OCI-LY7 (cell line): ENCODE measurements at regions not wholly inside any gene's neighbourhood (a gene's known extent, or its start where the extent isn't known, plus 50 kb on each side); places are given as distances from the start of the nearest gene placed in this dataset.

Experiments used
- BruUV-seq: library from RNA; stranded (reverse); fragments of 400-500 nt; replicated peaks from 2 replicates; lab custom pipeline; 2021; lab: Mats Ljungman, UMichigan
- CTCF ChIA-PET: fragments of 300-600 bp; sonication (Branson Sonifier 250); formaldehyde crosslinking; loops from one replicate; lab custom pipeline; 2022; ENCODE audit warnings: antibody characterized with exemption; ENCODE audit not compliant: unreplicated experiment; lab: Charles Lee
- POLR2A ChIA-PET: fragments of 300-600 bp; sonication (Branson Sonifier 250); formaldehyde crosslinking; loops from one replicate; lab custom pipeline; 2022; ENCODE audit warnings: antibody characterized with exemption; lab: Charles Lee
- DNase-seq: peaks from one replicate; pipeline ENCODE4 v3.0.0-alpha.2; 2015; ENCODE audit warnings: low spot score
- H2AFZ ChIP-seq: fragments of 200-600 bp; sonication (generic), shearing (Covaris generic); 2 replicates; pipeline ENCODE4 v1.6.1; 2014; ENCODE audit warnings: mild to moderate bottlenecking, antibody characterized with exemption, low read length, moderate library complexity
- H3K27ac ChIP-seq: fragments of 200-600 bp; sonication (generic); 2 replicates; pipeline ENCODE4 v1.5.1; 2014; ENCODE audit warnings: mixed run types, low read depth, mild to moderate bottlenecking, moderate library complexity, low read length, inconsistent platforms; ENCODE audit not compliant: poor library complexity, severe bottlenecking
- H3K36me3 ChIP-seq: fragments of 200-600 bp; sonication (generic); 2 replicates; pipeline ENCODE4 v1.6.1; 2014; ENCODE audit warnings: mild to moderate bottlenecking, antibody characterized with exemption, low read length, moderate library complexity, mixed read lengths; ENCODE audit not compliant: insufficient read depth
- H3K4me1 ChIP-seq: fragments of 200-600 bp; sonication (generic); 2 replicates; pipeline ENCODE4 v1.5.1; 2014; ENCODE audit warnings: mild to moderate bottlenecking, low read length; ENCODE audit not compliant: insufficient read depth, poor library complexity, severe bottlenecking
- H3K4me2 ChIP-seq: fragments of 200-600 bp; sonication (generic); 2 replicates; pipeline ENCODE4 v1.6.1; 2014; ENCODE audit warnings: mild to moderate bottlenecking, low read length
- H3K4me3 ChIP-seq: fragments of 200-600 bp; sonication (generic); 2 replicates; pipeline ENCODE4 v1.5.1; 2014; ENCODE audit warnings: mild to moderate bottlenecking, low read depth, low read length; ENCODE audit not compliant: poor library complexity, severe bottlenecking
- H3K79me2 ChIP-seq: fragments of 200-600 bp; sonication (generic); 2 replicates; pipeline ENCODE4 v1.6.1; 2016; ENCODE audit warnings: low read depth, mild to moderate bottlenecking, low read length, moderate library complexity, mixed read lengths; ENCODE audit not compliant: insufficient read depth
- H3K9me2 ChIP-seq: fragments of 200-600 bp; sonication (generic); 2 replicates; pipeline ENCODE4 v1.6.1; 2016; ENCODE audit warnings: mild to moderate bottlenecking, low read length, mixed read lengths; ENCODE audit not compliant: insufficient read depth
- H3K9me3 ChIP-seq: fragments of 200-600 bp; sonication (generic); 2 replicates; pipeline ENCODE4 v1.6.1; 2014; ENCODE audit warnings: mild to moderate bottlenecking, mixed run types, low read length, mixed read lengths
- H4K20me1 ChIP-seq: fragments of 200-600 bp; sonication (generic); 2 replicates; pipeline ENCODE4 v1.6.1; 2014; ENCODE audit warnings: mild to moderate bottlenecking, antibody characterized with exemption, low read length, moderate library complexity, mixed read lengths; ENCODE audit not compliant: insufficient read depth
- EZH2phosphoT487 ChIP-seq: fragments of 200-600 bp; sonication (generic); IDR thresholded peaks from 2 replicates; pipeline ENCODE4 v1.6.1; 2018; ENCODE audit warnings: low read depth, borderline replicate concordance, mild to moderate bottlenecking, mixed run types, antibody characterized with exemption, low read length, moderate library complexity, mixed read lengths
- intact Hi-C: fragments of 100-400 bp; cut with micrococcal nuclease; formaldehyde crosslinking; loops from one replicate; pipeline ENCODE4 v1.10.0; 2022; ENCODE audit not compliant: unreplicated experiment
- TF ChIP-seq, protein P1 (sequence below): fragments of 200-600 bp; sonication (generic); conservative IDR thresholded peaks from 2 replicates; pipeline ENCODE4 v1.5.1; 2014; ENCODE audit warnings: mild to moderate bottlenecking, antibody characterized with exemption, low read length, moderate library complexity, mixed read lengths

DNA sequence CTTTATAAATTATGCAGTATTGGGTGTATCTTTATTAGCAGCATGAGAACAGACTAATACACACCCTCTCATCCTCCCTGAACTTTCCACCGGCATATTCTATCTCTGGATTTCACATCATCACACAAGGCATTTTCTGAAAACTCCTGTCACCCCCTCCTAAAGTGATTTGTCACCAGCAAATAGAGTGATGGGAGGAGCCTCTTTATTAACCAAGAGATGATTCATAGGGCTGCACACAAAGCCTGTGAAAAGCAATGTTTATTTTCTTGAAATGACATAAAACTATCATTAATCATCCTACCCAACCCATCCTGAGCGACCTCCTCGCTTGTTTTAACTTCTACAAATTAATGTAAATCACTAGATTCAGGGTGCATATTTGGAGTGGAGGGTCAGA is 394.7 kb upstream of the SULF2 start:
- H3K79me2 ChIP-seq = no peaks in the 10 kb centered on the region
- no peaks in the 10 kb centered on the region for H4K20me1 ChIP-seq
- intact Hi-C loops = loop anchor here (10.0 kb wide), 1 partner anchor 215 kb away; no protein-coding TSS in a partner anchor
- no peaks in the 10 kb centered on the region for H3K36me3 ChIP-seq
- no peaks in the 10 kb centered on the region for H3K4me1 ChIP-seq
- no peaks in the 10 kb centered on the region for H3K9me2 ChIP-seq
- no peak for DNase-seq
- H3K27ac ChIP-seq = no peak overlapping the region
- no peak for TF ChIP-seq EZH2phosphoT487
- TF ChIP-seq, protein P1, sequence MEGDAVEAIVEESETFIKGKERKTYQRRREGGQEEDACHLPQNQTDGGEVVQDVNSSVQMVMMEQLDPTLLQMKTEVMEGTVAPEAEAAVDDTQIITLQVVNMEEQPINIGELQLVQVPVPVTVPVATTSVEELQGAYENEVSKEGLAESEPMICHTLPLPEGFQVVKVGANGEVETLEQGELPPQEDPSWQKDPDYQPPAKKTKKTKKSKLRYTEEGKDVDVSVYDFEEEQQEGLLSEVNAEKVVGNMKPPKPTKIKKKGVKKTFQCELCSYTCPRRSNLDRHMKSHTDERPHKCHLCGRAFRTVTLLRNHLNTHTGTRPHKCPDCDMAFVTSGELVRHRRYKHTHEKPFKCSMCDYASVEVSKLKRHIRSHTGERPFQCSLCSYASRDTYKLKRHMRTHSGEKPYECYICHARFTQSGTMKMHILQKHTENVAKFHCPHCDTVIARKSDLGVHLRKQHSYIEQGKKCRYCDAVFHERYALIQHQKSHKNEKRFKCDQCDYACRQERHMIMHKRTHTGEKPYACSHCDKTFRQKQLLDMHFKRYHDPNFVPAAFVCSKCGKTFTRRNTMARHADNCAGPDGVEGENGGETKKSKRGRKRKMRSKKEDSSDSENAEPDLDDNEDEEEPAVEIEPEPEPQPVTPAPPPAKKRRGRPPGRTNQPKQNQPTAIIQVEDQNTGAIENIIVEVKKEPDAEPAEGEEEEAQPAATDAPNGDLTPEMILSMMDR = no peak
- H3K4me2 ChIP-seq = no peak overlapping the region
- POLR2A ChIA-PET = no interaction called here
- H3K4me3 ChIP-seq = no peak overlapping the region
- H2AFZ ChIP-seq = no peak overlapping the region
- H3K9me3 ChIP-seq = no peaks in the 10 kb centered on the region
- CTCF ChIA-PET = no interaction called here
- BruUV-seq = no TSS peak

GRCh38 chr20:48178633-48179032 is 393.4 kb upstream of the SULF2 start:
- BruUV-seq = no TSS peak
- H3K79me2 ChIP-seq = no peaks in the 10 kb centered on the region
- no peak overlapping the region for H3K4me2 ChIP-seq
- H3K4me1 ChIP-seq = no peaks in the 10 kb centered on the region
- no peaks in the 10 kb centered on the region for H3K9me3 ChIP-seq
- H2AFZ ChIP-seq = no peak overlapping the region
- no peaks in the 10 kb centered on the region for H4K20me1 ChIP-seq
- no peaks in the 10 kb centered on the region for H3K36me3 ChIP-seq
- CTCF ChIA-PET = no interaction called here
- TF ChIP-seq, protein P1 = no peak
- TF ChIP-seq EZH2phosphoT487 = no peak
- POLR2A ChIA-PET = interaction anchor here (0.6 kb wide), 1 partner anchor 340 kb away, joined by 4 read pairs; no protein-coding TSS in a partner anchor
- H3K9me2 ChIP-seq = no peaks in the 10 kb centered on the region
- DNase-seq = no peak
- H3K27ac ChIP-seq = no peak overlapping the region
- intact Hi-C loops = no loop called here
- H3K4me3 ChIP-seq = no peak overlapping the region

DNA sequence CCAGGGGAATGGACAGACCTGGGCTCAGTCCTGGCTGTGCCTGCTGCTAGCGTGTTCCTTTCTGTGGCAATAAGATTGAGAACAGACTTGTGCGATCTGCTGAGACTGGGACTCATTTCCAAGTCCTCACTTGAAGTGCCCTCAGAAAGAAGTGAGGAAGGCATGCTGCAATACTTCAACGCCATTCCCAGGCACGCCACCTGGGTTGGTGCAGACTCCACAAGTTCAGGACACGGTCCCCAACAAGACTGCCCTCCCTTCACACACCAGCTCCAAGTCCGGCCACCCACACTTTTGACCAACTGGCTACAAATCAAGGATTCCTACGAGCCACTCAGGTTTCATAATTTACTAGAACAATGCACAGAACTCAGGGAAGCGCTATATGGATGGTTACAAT is 391.8 kb upstream of the SULF2 start:
- Histone ChIP-seq H3K4me2 (no peak overlapping the region), H3K9me3 (no peaks in the 10 kb centered on the region), H3K4me3 (no peak overlapping the region), H3K4me1 (no peaks in the 10 kb centered on the region), H2AFZ (no peak overlapping the region), H4K20me1 (no peaks in the 10 kb centered on the region), H3K36me3 (no peaks in the 10 kb centered on the region), H3K27ac (no peak overlapping the region), H3K9me2 (no peaks in the 10 kb centered on the region), H3K79me2 (no peaks in the 10 kb centered on the region)
- intact Hi-C loops = no loop called here
- ChIA-PET CTCF (no interaction called here), POLR2A (no interaction called here)
- DNase-seq = no peak
- no TSS peak for BruUV-seq
- TF ChIP-seq, protein P1 = no peak
- TF ChIP-seq EZH2phosphoT487 = no peak
